NB4 (cell line): ENCODE measurements at regions not wholly inside any gene's neighbourhood (a gene's known extent, or its start where the extent isn't known, plus 50 kb on each side); places are given as distances from the start of the nearest gene placed in this dataset.

Source experiments
- CTCF ChIP-seq: IDR thresholded peaks from one replicate; pipeline ENCODE4 v1.5.1; 2012; ENCODE audit warnings: low read depth, low read length
- MYC ChIP-seq: IDR thresholded peaks from 2 replicates; pipeline ENCODE4 v1.6.1; 2011; ENCODE audit warnings: low read depth, low read length
- POLR2A ChIP-seq: IDR thresholded peaks from 2 replicates; pipeline ENCODE4 v1.6.1; 2011; ENCODE audit warnings: mild to moderate bottlenecking; ENCODE audit not compliant: insufficient read length; ENCODE audit errors: extremely low read depth

- TF ChIP-seq POLR2A (no peak), CTCF (no peak), MYC (no peak)
Measured at GRCh38 chr4:149045731-149046130, 603.5 kb upstream of the NR3C2 start.
